Stimulated activated naive CD8-positive, alpha-beta T cell treated with anti-CD3 and anti-CD28 coated beads, Interleukin-15, amount 100 ng/mL, for 72 hours (primary cell): ENCODE measurements at regions not wholly inside any gene's neighbourhood (a gene's known extent, or its start where the extent isn't known, plus 50 kb on each side); places are given as distances from the start of the nearest gene placed in this dataset.
A peak's percentile ranks its signal among the peaks of the same experiment; 100 is the strongest.

Experiments used
- ATAC-seq: fragments of 150-1000 bp; cut with Tn5 transposase; 2 replicates; pipeline ENCODE4 v1.10.0; 2021; ENCODE audit warnings: mild to moderate bottlenecking, moderate library complexity
- DNase-seq, 2 donors: peaks; one replicate each; pipeline ENCODE4 v3.0.0; 2021 to 2022
- H3K27ac Mint-ChIP-seq, 2 donors: one replicate each; pipeline ENCODE4 v1.8.0; 2022; ENCODE audit warnings: mild to moderate bottlenecking in 2 of 2, mixed read lengths in 2 of 2, moderate library complexity in 2 of 2
- H3K27me3 Mint-ChIP-seq: one replicate; pipeline ENCODE4 v1.8.0; 2022; ENCODE audit warnings: mixed read lengths
- H3K4me1 Mint-ChIP-seq: one replicate; pipeline ENCODE4 v1.8.0; 2022; ENCODE audit warnings: mild to moderate bottlenecking, mixed read lengths
- H3K4me3 Mint-ChIP-seq, 2 donors: one replicate each; pipeline ENCODE4 v1.8.0; 2022; ENCODE audit warnings: mild to moderate bottlenecking in 2 of 2, mixed read lengths in 2 of 2, moderate library complexity in 1 of 2
- H3K9me3 Mint-ChIP-seq, 2 donors: one replicate each; pipeline ENCODE4 v1.8.0; 2022; ENCODE audit warnings: mixed read lengths in 2 of 2

GRCh38 chr18:45519411-45520280, 95.6 kb upstream of the SLC14A2 start:
- H3K4me1 Mint-ChIP-seq = no peaks in the 10 kb centered on the region
- peaks cover 0 to 5% of the 10 kb centered on the region in 2 donors for H3K9me3 Mint-ChIP-seq
- DNase-seq = no peak
- peaks cover 6% of the 10 kb centered on the region for H3K27me3 Mint-ChIP-seq
- no peak for ATAC-seq
- H3K27ac Mint-ChIP-seq = no peak overlapping the region
- no peak overlapping the region for H3K4me3 Mint-ChIP-seq

- Mint-ChIP-seq H3K4me3 (no peak overlapping the region), H3K4me1 (no peaks in the 10 kb centered on the region), H3K27me3 (peaks cover 6% of the 10 kb centered on the region), H3K27ac (peak overlapping the region in 1 of 2 donors; percentile 70), H3K9me3 (no peaks in the 10 kb centered on the region)
- DNase-seq (no peak), ATAC-seq (no peak)
Measured at GRCh38 chr18:45521136-45521535, 94.1 kb upstream of the SLC14A2 start.

- H3K4me1 Mint-ChIP-seq = no peaks in the 10 kb centered on the region
- H3K27me3 Mint-ChIP-seq = peaks cover 6% of the 10 kb centered on the region
- no peak overlapping the region for H3K4me3 Mint-ChIP-seq
- no peak overlapping the region for H3K27ac Mint-ChIP-seq
- DNase-seq = no peak
- no peaks in the 10 kb centered on the region for H3K9me3 Mint-ChIP-seq
- ATAC-seq = peak; percentile 50
Measured at GRCh38 chr18:45521777-45522176, 93.5 kb upstream of the SLC14A2 start.

- no peak for ATAC-seq
- peaks cover 6% of the 10 kb centered on the region for H3K27me3 Mint-ChIP-seq
- no peak overlapping the region for H3K27ac Mint-ChIP-seq
- no peak overlapping the region for H3K4me3 Mint-ChIP-seq
- H3K4me1 Mint-ChIP-seq = no peaks in the 10 kb centered on the region
- H3K9me3 Mint-ChIP-seq = no peaks in the 10 kb centered on the region
- DNase-seq = no peak
Measured at GRCh38 chr18:45522371-45522770, 92.9 kb upstream of the SLC14A2 start.

GRCh38 chr18:45525301-45525700, 90.0 kb upstream of the SLC14A2 start:
- Mint-ChIP-seq H3K4me3 (no peak overlapping the region), H3K27me3 (peaks cover 6% of the 10 kb centered on the region), H3K27ac (no peak overlapping the region), H3K4me1 (no peaks in the 10 kb centered on the region), H3K9me3 (no peaks in the 10 kb centered on the region)
- ATAC-seq (no peak), DNase-seq (no peak)

- no peak for ATAC-seq
- Mint-ChIP-seq H3K9me3 (no peaks in the 10 kb centered on the region), H3K4me1 (no peaks in the 10 kb centered on the region), H3K4me3 (no peak overlapping the region), H3K27ac (no peak overlapping the region), H3K27me3 (peaks cover 6% of the 10 kb centered on the region)
- DNase-seq = no peak
Measured at GRCh38 chr18:45526114-45526841, 89.0 kb upstream of the SLC14A2 start.

GRCh38 chr18:45527891-45528290, 87.4 kb upstream of the SLC14A2 start:
- H3K4me3 Mint-ChIP-seq = no peak overlapping the region
- no peaks in the 10 kb centered on the region for H3K4me1 Mint-ChIP-seq
- ATAC-seq (no peak), DNase-seq (no peak)
- no peaks in the 10 kb centered on the region for H3K9me3 Mint-ChIP-seq
- peaks cover 6% of the 10 kb centered on the region for H3K27me3 Mint-ChIP-seq
- H3K27ac Mint-ChIP-seq = no peak overlapping the region

GRCh38 chr18:45528712-45529336, 86.5 kb upstream of the SLC14A2 start:
- no peaks in the 10 kb centered on the region for H3K4me1 Mint-ChIP-seq
- no peak for ATAC-seq
- no peak overlapping the region for H3K27ac Mint-ChIP-seq
- H3K4me3 Mint-ChIP-seq = no peak overlapping the region
- H3K27me3 Mint-ChIP-seq = peaks cover 1% of the 10 kb centered on the region
- H3K9me3 Mint-ChIP-seq = no peaks in the 10 kb centered on the region
- no peak for DNase-seq

- no peak for DNase-seq
- Mint-ChIP-seq H3K27ac (no peak overlapping the region), H3K27me3 (no peaks in the 10 kb centered on the region), H3K4me1 (no peaks in the 10 kb centered on the region), H3K4me3 (no peak overlapping the region), H3K9me3 (peaks cover 18% of the 10 kb centered on the region in 2 donors)
- no peak for ATAC-seq
Measured at GRCh38 chr18:45538444-45538843, 76.8 kb upstream of the SLC14A2 start.

GRCh38 chr18:45539491-45539891, 75.8 kb upstream of the SLC14A2 start:
- Mint-ChIP-seq H3K27me3 (no peaks in the 10 kb centered on the region), H3K9me3 (peaks cover 18% of the 10 kb centered on the region in 2 donors), H3K27ac (no peak overlapping the region), H3K4me1 (no peaks in the 10 kb centered on the region), H3K4me3 (no peak overlapping the region)
- no peak for DNase-seq
- ATAC-seq = no peak

GRCh38 chr18:45540125-45540524, 75.2 kb upstream of the SLC14A2 start:
- Mint-ChIP-seq H3K4me1 (no peaks in the 10 kb centered on the region), H3K27me3 (no peaks in the 10 kb centered on the region), H3K9me3 (peaks cover 18% of the 10 kb centered on the region in 2 donors), H3K4me3 (no peak overlapping the region), H3K27ac (no peak overlapping the region)
- ATAC-seq (no peak), DNase-seq (no peak)

- no peak overlapping the region for H3K4me3 Mint-ChIP-seq
- no peaks in the 10 kb centered on the region for H3K4me1 Mint-ChIP-seq
- H3K9me3 Mint-ChIP-seq = peaks cover 18% of the 10 kb centered on the region in 2 donors
- DNase-seq (no peak), ATAC-seq (no peak)
- no peak overlapping the region for H3K27ac Mint-ChIP-seq
- H3K27me3 Mint-ChIP-seq = no peaks in the 10 kb centered on the region
Measured at GRCh38 chr18:45541421-45541820, 73.9 kb upstream of the SLC14A2 start.

GRCh38 chr18:45542043-45542442, 73.2 kb upstream of the SLC14A2 start:
- Mint-ChIP-seq H3K9me3 (peaks cover 16 to 17% of the 10 kb centered on the region in 2 donors), H3K27ac (no peak overlapping the region), H3K4me1 (no peaks in the 10 kb centered on the region), H3K4me3 (no peak overlapping the region), H3K27me3 (no peaks in the 10 kb centered on the region)
- DNase-seq (no peak), ATAC-seq (no peak)

- DNase-seq (no peak), ATAC-seq (no peak)
- no peaks in the 10 kb centered on the region for H3K4me1 Mint-ChIP-seq
- no peak overlapping the region for H3K4me3 Mint-ChIP-seq
- H3K9me3 Mint-ChIP-seq = no peaks in the 10 kb centered on the region
- peaks cover 9% of the 10 kb centered on the region for H3K27me3 Mint-ChIP-seq
- peak overlapping the region in 1 of 2 donors; percentile 28 for H3K27ac Mint-ChIP-seq
Measured at GRCh38 chr18:45547910-45548309, 67.4 kb upstream of the SLC14A2 start.

GRCh38 chr18:45548614-45549013, 66.7 kb upstream of the SLC14A2 start:
- Mint-ChIP-seq H3K9me3 (no peaks in the 10 kb centered on the region), H3K4me3 (no peak overlapping the region), H3K27ac (no peak overlapping the region), H3K27me3 (peaks cover 9% of the 10 kb centered on the region), H3K4me1 (no peaks in the 10 kb centered on the region)
- DNase-seq = no peak
- ATAC-seq = no peak

GRCh38 chr18:45549290-45549689, 66.0 kb upstream of the SLC14A2 start:
- Mint-ChIP-seq H3K9me3 (no peaks in the 10 kb centered on the region), H3K4me1 (no peaks in the 10 kb centered on the region), H3K27ac (no peak overlapping the region), H3K27me3 (peaks cover 9% of the 10 kb centered on the region), H3K4me3 (no peak overlapping the region)
- no peak for DNase-seq
- no peak for ATAC-seq
